ENCODE measurements at regions not wholly inside any gene's neighbourhood (a gene's known extent, or its start where the extent isn't known, plus 50 kb on each side); places are given as distances from the start of the nearest gene placed in this dataset.

- no peaks in the 10 kb centered on the region for H3K36me3 ChIP-seq
- no peak overlapping the region for H3K27ac ChIP-seq
- no peaks in the 10 kb centered on the region for H3K27me3 ChIP-seq
- H3K4me1 ChIP-seq: no peaks in the 10 kb centered on the region
- DNase-seq (ENCODE audit: low spot score): no peak
- H3K9me3 ChIP-seq: no peaks in the 10 kb centered on the region
- TF ChIP-seq CTCF (IDR thresholded peaks at IDR 0.05): no peak
- H3K4me3 ChIP-seq: no peak overlapping the region
Measured at GRCh38 chr13:64793592-64793991, 2436.5 kb downstream of the PCDH9 start.

- no peak for TF ChIP-seq CTCF (IDR thresholded peaks at IDR 0.05)
- Histone ChIP-seq H3K27ac (no peak overlapping the region), H3K27me3 (no peaks in the 10 kb centered on the region), H3K4me1 (no peaks in the 10 kb centered on the region), H3K4me3 (no peak overlapping the region), H3K9me3 (no peaks in the 10 kb centered on the region), H3K36me3 (no peaks in the 10 kb centered on the region)
- no peak for DNase-seq (ENCODE audit: low spot score)
Measured at GRCh38 chr13:64793131-64793530, 2437.0 kb downstream of the PCDH9 start.

- no peak for DNase-seq (ENCODE audit: low spot score)
- H3K4me3 ChIP-seq: no peak overlapping the region
- H3K36me3 ChIP-seq: no peaks in the 10 kb centered on the region
- TF ChIP-seq CTCF (IDR thresholded peaks at IDR 0.05): no peak
- H3K9me3 ChIP-seq: no peaks in the 10 kb centered on the region
- no peaks in the 10 kb centered on the region for H3K4me1 ChIP-seq
- no peaks in the 10 kb centered on the region for H3K27me3 ChIP-seq
- H3K27ac ChIP-seq: no peak overlapping the region
Measured at GRCh38 chr13:64791373-64791772, 2438.8 kb downstream of the PCDH9 start.

- Histone ChIP-seq H3K4me3 (no peak overlapping the region), H3K4me1 (no peaks in the 10 kb centered on the region), H3K27me3 (no peaks in the 10 kb centered on the region), H3K36me3 (no peaks in the 10 kb centered on the region), H3K9me3 (no peaks in the 10 kb centered on the region), H3K27ac (no peak overlapping the region)
- DNase-seq (ENCODE audit: low spot score): no peak
- TF ChIP-seq CTCF (IDR thresholded peaks at IDR 0.05): no peak
Measured at GRCh38 chr13:64782466-64782865, 2447.7 kb downstream of the PCDH9 start.

GRCh38 chr13:64778002-64778401 is 2452.1 kb downstream of the PCDH9 start:
- Histone ChIP-seq H3K36me3 (no peaks in the 10 kb centered on the region), H3K4me1 (no peaks in the 10 kb centered on the region), H3K9me3 (no peaks in the 10 kb centered on the region), H3K4me3 (no peak overlapping the region), H3K27ac (no peak overlapping the region), H3K27me3 (no peaks in the 10 kb centered on the region)
- no peak for DNase-seq (ENCODE audit: low spot score)
- no peak for TF ChIP-seq CTCF (IDR thresholded peaks at IDR 0.05)

GRCh38 chr13:64774915-64775314 is 2455.2 kb downstream of the PCDH9 start:
- H3K4me3 ChIP-seq: no peak overlapping the region
- no peak for DNase-seq (ENCODE audit: low spot score)
- H3K9me3 ChIP-seq: no peaks in the 10 kb centered on the region

More at GRCh38 chr13:64774915-64775314, 2455.2 kb downstream of the PCDH9 start:
- Histone ChIP-seq H3K27ac (no peak overlapping the region), H3K36me3 (no peaks in the 10 kb centered on the region), H3K4me1 (no peaks in the 10 kb centered on the region), H3K27me3 (no peaks in the 10 kb centered on the region)
- TF ChIP-seq CTCF (IDR thresholded peaks at IDR 0.05): no peak
